Calu3 (cell line): ENCODE measurements at regions not wholly inside any gene's neighbourhood (a gene's known extent, or its start where the extent isn't known, plus 50 kb on each side); places are given as distances from the start of the nearest gene placed in this dataset.

Source experiments
- BruUV-seq: library from RNA; stranded (reverse); fragments of 400-500 nt; replicated peaks from 2 replicates; lab custom pipeline; 2021; lab: Mats Ljungman, UMichigan
- CTCF ChIA-PET: fragments of 300-600 bp; sonication (Branson Sonifier 250); formaldehyde crosslinking; loops from one replicate; lab custom pipeline; 2022; ENCODE audit warnings: antibody characterized with exemption; lab: Charles Lee
- DNase-seq: peaks from one replicate; pipeline ENCODE4 v3.0.0; 2022
- H3K27ac Mint-ChIP-seq: one replicate; pipeline ENCODE4 v1.8.0; 2022; ENCODE audit warnings: mixed read lengths; ENCODE audit not compliant: unreplicated experiment
- H3K27me3 Mint-ChIP-seq: one replicate; pipeline ENCODE4 v1.8.0; 2022; ENCODE audit warnings: mixed read lengths; ENCODE audit not compliant: unreplicated experiment
- H3K36me3 Mint-ChIP-seq: one replicate; pipeline ENCODE4 v1.8.0; 2022; ENCODE audit warnings: mild to moderate bottlenecking, moderate library complexity, mixed read lengths; ENCODE audit not compliant: insufficient read depth, unreplicated experiment
- H3K4me1 Mint-ChIP-seq: one replicate; pipeline ENCODE4 v1.8.0; 2022; ENCODE audit warnings: mild to moderate bottlenecking, low read depth, mixed read lengths; ENCODE audit not compliant: unreplicated experiment
- H3K4me3 Mint-ChIP-seq: one replicate; pipeline ENCODE4 v1.8.0; 2022; ENCODE audit warnings: mild to moderate bottlenecking, low read depth, moderate library complexity, mixed read lengths; ENCODE audit not compliant: unreplicated experiment
- H3K9me3 Mint-ChIP-seq: one replicate; pipeline ENCODE4 v1.8.0; 2022; ENCODE audit warnings: low read depth, mixed read lengths; ENCODE audit not compliant: unreplicated experiment
- CTCF ChIP-seq: fragments of 200-600 bp; IDR thresholded peaks from one replicate; pipeline ENCODE4 v1.8.0; 2022; ENCODE audit warnings: antibody characterized with exemption; ENCODE audit not compliant: unreplicated experiment
- intact Hi-C: fragments of 100-400 bp; cut with micrococcal nuclease; formaldehyde crosslinking; loops from one replicate; pipeline ENCODE4 v1.10.0; 2022; ENCODE audit not compliant: unreplicated experiment

- intact Hi-C loops = no loop called here
- Mint-ChIP-seq H3K27ac (no peak overlapping the region), H3K27me3 (peaks cover 68% of the 10 kb centered on the region), H3K36me3 (no peaks in the 10 kb centered on the region), H3K4me3 (no peak overlapping the region), H3K4me1 (no peaks in the 10 kb centered on the region), H3K9me3 (no peaks in the 10 kb centered on the region)
- DNase-seq = no peak
- no peak for TF ChIP-seq CTCF
- no TSS peak for BruUV-seq
- CTCF ChIA-PET = interaction anchor here (0.7 to 1.0 kb wide), 2 partner anchors 24 to 519 kb away, joined by 3 to 6 read pairs; no protein-coding TSS in a partner anchor
Measured at GRCh38 chr7:21044384-21044783, 257.7 kb upstream of the SP8 start.

- Mint-ChIP-seq H3K27ac (no peak overlapping the region), H3K4me1 (no peaks in the 10 kb centered on the region), H3K4me3 (no peak overlapping the region), H3K9me3 (no peaks in the 10 kb centered on the region), H3K27me3 (peaks cover 68% of the 10 kb centered on the region), H3K36me3 (no peaks in the 10 kb centered on the region)
- no peak for TF ChIP-seq CTCF
- BruUV-seq = no TSS peak
- CTCF ChIA-PET = interaction anchor here (0.7 to 1.0 kb wide), 2 partner anchors 23 to 519 kb away, joined by 3 to 6 read pairs; no protein-coding TSS in a partner anchor
- intact Hi-C loops = no loop called here
- DNase-seq = no peak
Measured at GRCh38 chr7:21044913-21045568, 258.4 kb upstream of the SP8 start.

- no peak for TF ChIP-seq CTCF
- H3K4me1 Mint-ChIP-seq = no peaks in the 10 kb centered on the region
- H3K4me3 Mint-ChIP-seq = no peak overlapping the region
- BruUV-seq = no TSS peak
- no peaks in the 10 kb centered on the region for H3K36me3 Mint-ChIP-seq
- intact Hi-C loops = no loop called here
- H3K9me3 Mint-ChIP-seq = no peaks in the 10 kb centered on the region
- CTCF ChIA-PET = no interaction called here
- no peak for DNase-seq
- H3K27ac Mint-ChIP-seq = no peak overlapping the region
- H3K27me3 Mint-ChIP-seq = peaks cover 56% of the 10 kb centered on the region
Measured at GRCh38 chr7:21051865-21052264, 265.2 kb upstream of the SP8 start.

- CTCF ChIA-PET = no interaction called here
- H3K4me1 Mint-ChIP-seq = no peaks in the 10 kb centered on the region
- H3K27me3 Mint-ChIP-seq = peaks cover 63% of the 10 kb centered on the region
- H3K4me3 Mint-ChIP-seq = no peak overlapping the region
- BruUV-seq = no TSS peak
- intact Hi-C loops = no loop called here
- H3K36me3 Mint-ChIP-seq = no peaks in the 10 kb centered on the region
- no peak for DNase-seq
- no peaks in the 10 kb centered on the region for H3K9me3 Mint-ChIP-seq
- TF ChIP-seq CTCF = no peak
- H3K27ac Mint-ChIP-seq = no peak overlapping the region
Measured at GRCh38 chr7:21054427-21055112, 267.9 kb upstream of the SP8 start.
